HG03521 (cell line): ENCODE measurements at regions not wholly inside any gene's neighbourhood (a gene's known extent, or its start where the extent isn't known, plus 50 kb on each side); places are given as distances from the start of the nearest gene placed in this dataset.

Experiments
- ATAC-seq: cut with Tn5 transposase; IDR thresholded peaks from one replicate; pipeline ENCODE4 v1.9.1; 2021; ENCODE audit warnings: mild to moderate bottlenecking, moderate library complexity; ENCODE audit not compliant: unreplicated experiment

GRCh38 chr4:126939401-126939800 lies 693.4 kb upstream of the INTU start:
- no peak for ATAC-seq

GRCh38 chr4:126947536-126947935 lies 685.2 kb upstream of the INTU start:
- ATAC-seq, result no peak

GRCh38 chr4:126954537-126955291 lies 678.0 kb upstream of the INTU start:
- ATAC-seq, result no peak

- no peak for ATAC-seq
Observed at GRCh38 chr4:126955292-126956183, 677.2 kb upstream of the INTU start.

- no peak for ATAC-seq
Observed at GRCh38 chr4:126956184-126956897, 676.4 kb upstream of the INTU start.

- ATAC-seq, result no peak
Observed at GRCh38 chr4:126957556-126957955, 675.2 kb upstream of the INTU start.

- ATAC-seq, result no peak
Observed at GRCh38 chr4:126957987-126958386, 674.8 kb upstream of the INTU start.

DNA sequence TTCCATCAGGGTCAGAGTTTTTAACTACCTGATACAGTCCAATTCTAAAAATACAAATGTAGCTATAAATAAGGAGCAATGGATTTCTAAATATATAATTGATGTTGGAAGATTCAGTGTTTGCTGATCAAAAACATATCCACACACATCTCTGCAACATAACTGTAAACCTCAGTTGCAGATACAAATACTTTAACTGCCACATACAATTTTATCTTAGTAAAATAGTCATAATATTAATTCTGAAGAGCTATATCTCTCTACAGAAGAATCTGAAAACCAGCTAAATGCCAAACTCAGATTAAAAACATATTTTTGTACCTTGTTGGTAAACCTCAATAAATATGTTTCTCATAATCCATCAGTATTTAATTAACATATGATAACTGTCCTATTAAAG lies 674.3 kb upstream of the INTU start:
- ATAC-seq, result no peak

- no peak for ATAC-seq
Observed at GRCh38 chr4:126959056-126959745, 673.6 kb upstream of the INTU start.

DNA sequence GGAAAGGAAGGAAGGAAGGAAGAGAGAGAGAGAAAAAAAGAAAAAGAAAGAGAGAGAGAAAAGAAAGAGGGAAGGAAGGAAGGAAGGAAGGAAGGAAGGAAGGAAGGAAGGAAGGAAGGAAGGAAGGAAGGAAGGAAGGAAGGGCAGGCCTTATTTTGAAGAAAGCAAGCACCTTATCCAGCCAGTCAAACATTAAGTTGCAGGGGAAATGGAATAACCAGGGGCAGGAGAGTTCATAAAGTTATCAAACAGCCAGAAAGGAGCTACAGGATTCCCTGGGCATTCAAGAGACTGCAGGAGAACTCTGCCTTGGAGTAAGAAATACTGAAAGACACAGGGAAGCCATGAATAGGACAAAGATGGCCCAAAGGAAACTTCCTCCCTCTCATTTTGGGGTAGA lies 672.0 kb upstream of the INTU start:
- no peak for ATAC-seq

- no peak for ATAC-seq
Observed at GRCh38 chr4:126961661-126962060, 671.1 kb upstream of the INTU start.

- ATAC-seq, result no peak
Observed at GRCh38 chr4:126965877-126966276, 666.9 kb upstream of the INTU start.

DNA sequence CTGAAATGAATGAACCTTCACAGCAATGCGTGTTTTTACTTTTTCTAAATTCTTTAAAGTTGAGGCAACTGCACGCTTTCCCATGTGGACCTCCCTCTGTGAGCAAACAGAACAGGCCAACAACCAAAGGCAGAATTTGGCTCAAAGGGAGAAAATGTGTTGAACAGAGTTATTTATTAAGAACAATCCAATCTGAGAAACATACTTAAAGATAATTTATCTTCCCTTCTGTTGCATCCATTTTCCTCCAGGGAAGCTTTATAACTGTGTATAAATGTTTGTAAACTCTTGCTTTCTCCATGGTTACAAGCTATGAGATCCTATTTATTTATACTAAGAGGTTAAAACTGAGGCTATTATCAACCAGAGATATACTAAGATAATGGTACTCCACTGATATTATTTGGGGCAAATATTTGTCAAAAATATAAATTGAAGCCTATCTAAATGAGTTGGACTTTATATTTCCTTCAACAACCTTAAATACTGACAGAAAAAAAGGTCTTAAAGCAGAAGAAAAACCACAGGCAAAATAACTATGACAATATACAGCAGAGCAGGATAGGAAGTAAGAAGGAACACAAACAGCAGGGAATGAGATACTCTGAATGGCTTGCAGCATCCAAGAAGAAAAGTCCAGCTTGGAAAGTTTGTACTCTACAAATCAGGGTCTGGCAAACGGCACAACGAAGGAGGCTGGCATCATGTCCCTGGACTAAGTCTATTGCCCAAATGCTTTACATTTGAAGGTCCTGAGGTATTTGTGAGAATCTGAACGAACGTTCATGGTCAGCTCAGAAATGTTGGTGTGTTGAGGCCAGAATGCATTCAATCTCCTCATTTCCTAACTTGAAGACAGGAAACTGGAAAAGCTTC lies 663.2 kb upstream of the INTU start:
- ATAC-seq, result no peak

DNA sequence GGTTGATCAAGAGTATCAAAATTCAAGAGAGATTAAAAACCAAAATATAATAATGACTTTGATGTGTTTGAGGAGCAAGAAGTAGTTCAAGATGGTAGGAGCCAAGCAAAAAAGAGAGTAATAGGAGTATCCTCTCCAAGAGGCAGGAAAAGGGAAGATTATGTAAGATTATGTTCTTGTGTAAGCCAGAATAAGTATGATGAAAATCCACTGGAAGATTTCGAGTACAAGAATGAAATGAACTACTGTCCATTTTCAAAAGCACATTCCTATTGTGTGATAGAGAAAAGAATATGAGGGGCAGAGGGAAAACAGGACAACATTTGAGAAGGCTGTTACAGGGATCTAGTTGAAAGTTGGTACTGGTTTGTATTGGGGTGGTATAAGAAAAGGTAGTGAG lies 659.6 kb upstream of the INTU start:
- ATAC-seq, result no peak

DNA sequence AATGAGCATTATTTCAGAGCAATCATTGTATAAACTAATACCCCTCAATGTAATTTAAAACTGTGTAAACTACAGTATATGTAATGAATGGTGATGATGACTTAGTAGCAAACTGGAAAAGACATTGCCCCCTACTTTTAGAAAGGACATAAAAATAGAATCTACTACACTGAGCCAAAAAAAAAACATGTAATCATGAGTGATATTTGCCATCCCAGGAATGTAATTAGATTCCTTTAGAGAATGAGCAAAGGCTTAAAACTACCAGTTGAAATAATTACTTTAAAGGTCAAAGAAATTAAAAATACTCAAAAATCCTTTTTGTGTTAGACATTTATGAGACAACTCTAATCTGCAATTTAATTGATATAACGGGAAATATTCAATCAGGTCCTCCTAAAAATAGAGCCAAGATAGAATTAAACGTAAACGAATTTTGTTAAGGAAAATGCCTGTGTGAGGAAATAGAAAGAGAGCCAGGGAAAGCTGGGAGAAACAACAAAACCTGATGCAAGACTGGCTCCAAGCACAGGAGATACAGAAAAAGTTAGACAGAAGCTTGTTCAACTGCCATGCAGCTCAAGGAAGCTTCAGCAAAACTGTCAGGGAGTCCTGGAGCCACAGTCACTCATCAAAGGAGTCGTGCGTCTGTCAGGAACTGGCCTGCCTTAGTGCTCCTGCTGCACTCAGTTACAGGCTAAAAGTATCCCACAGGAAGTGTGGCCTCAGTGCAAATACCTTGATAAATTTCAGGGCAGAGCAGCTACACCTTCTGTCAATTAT lies 655.7 kb upstream of the INTU start:
- no peak for ATAC-seq

DNA sequence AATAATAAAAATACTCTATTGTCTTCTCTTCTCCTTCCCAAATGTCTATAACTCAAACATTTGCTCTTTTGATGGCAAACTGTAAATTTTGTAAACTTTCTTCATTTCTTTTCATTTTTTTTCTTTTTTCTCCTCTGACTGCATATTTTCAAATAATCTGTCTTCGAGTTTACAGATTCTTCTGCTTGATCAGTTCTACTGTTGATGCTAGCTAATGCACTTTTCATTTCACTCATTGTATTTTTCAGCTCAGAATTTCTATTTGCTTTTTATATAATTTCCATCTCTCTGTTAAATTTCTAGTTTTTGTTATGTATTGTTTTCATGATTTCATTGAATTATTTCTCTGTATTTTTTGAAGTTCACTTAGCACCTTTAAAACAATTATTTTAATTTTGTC lies 646.8 kb upstream of the INTU start:
- no peak for ATAC-seq

GRCh38 chr4:126986828-126987227 lies 645.9 kb upstream of the INTU start:
- ATAC-seq, result no peak

DNA sequence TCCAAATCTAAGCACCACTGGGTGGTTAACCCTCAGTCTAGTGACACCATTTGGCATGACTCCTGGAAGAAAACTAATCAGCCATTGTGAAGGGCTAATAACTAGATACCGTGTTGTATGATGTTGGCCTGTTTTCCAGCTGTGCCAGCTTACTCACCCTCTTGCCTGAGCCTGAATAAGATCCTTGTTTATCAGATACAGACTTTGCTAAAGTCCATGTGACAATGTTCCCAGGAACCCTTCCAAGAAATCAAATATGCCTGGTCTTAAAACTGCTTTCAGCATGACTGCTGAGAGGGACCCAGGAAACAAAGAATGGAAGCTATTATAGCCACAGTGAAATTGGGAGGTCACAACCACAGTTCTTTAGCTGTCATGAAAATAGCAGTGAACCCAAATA lies 640.8 kb upstream of the INTU start:
- ATAC-seq, result no peak

DNA sequence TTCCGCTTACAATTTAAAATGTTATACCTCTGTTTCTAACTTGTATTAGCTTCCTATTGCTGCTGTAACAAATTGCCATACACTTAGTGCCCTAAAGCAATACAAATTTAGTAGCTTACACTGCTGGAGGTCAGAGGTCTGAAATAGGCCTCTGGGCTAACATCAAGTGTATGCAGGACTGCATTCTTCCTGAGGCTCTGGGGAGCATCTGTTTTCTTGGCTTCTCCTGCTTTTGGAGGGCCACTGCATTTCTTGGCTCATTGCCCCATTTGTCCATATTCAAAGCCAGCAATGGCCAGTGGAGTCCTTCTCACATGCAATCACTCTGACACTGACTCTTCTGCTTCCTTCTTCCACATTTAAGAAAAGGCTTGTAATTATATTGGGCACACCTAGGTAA lies 639.8 kb upstream of the INTU start:
- no peak for ATAC-seq
